SK-N-SH treated with all-trans-retinoic acid at 6 μM for 48 hours (cell line): ENCODE measurements at regions not wholly inside any gene's neighbourhood (a gene's known extent, or its start where the extent isn't known, plus 50 kb on each side); places are given as distances from the start of the nearest gene placed in this dataset.

Experiments used
- ATAC-seq: fragments of 200-7000 bp; cut with Tn5 transposase; 3 replicates; pipeline ENCODE4 v1.9.1; 2020; ENCODE audit warnings: mild to moderate bottlenecking, moderate library complexity
- BACH2 ChIP-seq: fragments of 250-450 bp; sonication (Bioruptor Pico); IDR thresholded peaks from 2 replicates; pipeline ENCODE4 v1.9.0; 2021; ENCODE audit warnings: mild to moderate bottlenecking, borderline replicate concordance
- CSDC2 ChIP-seq: fragments of 250-450 bp; sonication (Bioruptor Pico); IDR thresholded peaks from 2 replicates; pipeline ENCODE4 v1.5.0; 2020; ENCODE audit warnings: mild to moderate bottlenecking, moderate library complexity
- CSRNP3 ChIP-seq: fragments of 250-450 bp; sonication (Bioruptor Pico); IDR thresholded peaks from 2 replicates; pipeline ENCODE4 v1.5.1; 2021; ENCODE audit warnings: mild to moderate bottlenecking, moderate library complexity
- ESRRG ChIP-seq: fragments of 250-450 bp; sonication (Bioruptor Pico); IDR thresholded peaks from 2 replicates; pipeline ENCODE4 v1.6.1; 2021; ENCODE audit warnings: mild to moderate bottlenecking
- GLIS3 ChIP-seq: fragments of 250-450 bp; sonication (Bioruptor Pico); IDR thresholded peaks from 2 replicates; pipeline ENCODE4 v1.5.0; 2020; ENCODE audit warnings: mild to moderate bottlenecking, moderate library complexity
- ISL1 ChIP-seq: fragments of 250-450 bp; sonication (Bioruptor Pico); IDR thresholded peaks from 2 replicates; pipeline ENCODE4 v2.1.2; 2022; ENCODE audit warnings: mild to moderate bottlenecking, moderate library complexity
- PATZ1 ChIP-seq: fragments of 250-450 bp; sonication (Bioruptor Pico); IDR thresholded peaks from 2 replicates; pipeline ENCODE4 v1.8.0; 2020; ENCODE audit warnings: mild to moderate bottlenecking, moderate library complexity, borderline replicate concordance
- SNAI2 ChIP-seq: fragments of 250-450 bp; sonication (Bioruptor Pico); IDR thresholded peaks from 2 replicates; pipeline ENCODE4 v1.5.0; 2020; ENCODE audit warnings: mild to moderate bottlenecking, moderate library complexity
- TCF4 ChIP-seq: fragments of 250-450 bp; sonication (Bioruptor Pico); IDR thresholded peaks from 2 replicates; pipeline ENCODE4 v1.8.0; 2021; ENCODE audit warnings: mild to moderate bottlenecking, moderate library complexity, borderline replicate concordance
- TSHZ2 ChIP-seq: fragments of 250-450 bp; sonication (Bioruptor Pico); IDR thresholded peaks from 2 replicates; pipeline ENCODE4 v1.5.0; 2020; ENCODE audit warnings: mild to moderate bottlenecking, moderate library complexity
- ZC3H10 ChIP-seq: fragments of 250-450 bp; sonication (Bioruptor Pico); IDR thresholded peaks from 2 replicates; pipeline ENCODE4 v1.5.1; 2021; ENCODE audit warnings: mild to moderate bottlenecking, moderate library complexity
- ZFP3 ChIP-seq: fragments of 250-450 bp; sonication (Bioruptor Pico); IDR thresholded peaks from 2 replicates; pipeline ENCODE4 v1.5.0; 2020; ENCODE audit warnings: mild to moderate bottlenecking, moderate library complexity
- ZFP30 ChIP-seq: fragments of 450-650 bp; formaldehyde crosslinking; IDR thresholded peaks from 2 replicates; pipeline ENCODE4 v1.5.0; 2022; ENCODE audit warnings: mild to moderate bottlenecking, moderate library complexity
- ZNF565 ChIP-seq: fragments of 450-650 bp; formaldehyde crosslinking; conservative IDR thresholded peaks from 2 replicates; pipeline ENCODE4 v1.5.0; 2020; ENCODE audit warnings: low read depth, mild to moderate bottlenecking, moderate library complexity
- ZNF70 ChIP-seq: fragments of 450-650 bp; formaldehyde crosslinking; IDR thresholded peaks from 2 replicates; pipeline ENCODE4 v1.5.0; 2020; ENCODE audit warnings: mild to moderate bottlenecking, moderate library complexity
- ZNF8 ChIP-seq: fragments of 450-650 bp; formaldehyde crosslinking; IDR thresholded peaks from 2 replicates; pipeline ENCODE4 v1.5.0; 2020; ENCODE audit warnings: mild to moderate bottlenecking, moderate library complexity
- TF ChIP-seq, protein P1 (sequence below): fragments of 250-450 bp; sonication (Bioruptor Pico); IDR thresholded peaks from 2 replicates; pipeline ENCODE4 v1.5.1; 2020; ENCODE audit warnings: low read depth, mild to moderate bottlenecking, moderate library complexity
- TF ChIP-seq, protein P2 (sequence below): fragments of 250-450 bp; sonication (Bioruptor Pico); IDR thresholded peaks from 2 replicates; pipeline ENCODE4 v1.8.0; 2021; ENCODE audit warnings: low read depth, mild to moderate bottlenecking, moderate library complexity, borderline replicate concordance

GRCh38 chr17:68775969-68776368, 174.8 kb upstream of the FAM20A start (continued):
- TF ChIP-seq TSHZ2 (CRISPR knock-in tag), result no peak
- TF ChIP-seq ZNF8 (CRISPR knock-in tag), result no peak
- TF ChIP-seq ZNF70 (CRISPR knock-in tag), result no peak
- TF ChIP-seq GLIS3 (CRISPR knock-in tag), result no peak
- no peak for TF ChIP-seq ZC3H10 (CRISPR knock-in tag)
- TF ChIP-seq, protein P1, sequence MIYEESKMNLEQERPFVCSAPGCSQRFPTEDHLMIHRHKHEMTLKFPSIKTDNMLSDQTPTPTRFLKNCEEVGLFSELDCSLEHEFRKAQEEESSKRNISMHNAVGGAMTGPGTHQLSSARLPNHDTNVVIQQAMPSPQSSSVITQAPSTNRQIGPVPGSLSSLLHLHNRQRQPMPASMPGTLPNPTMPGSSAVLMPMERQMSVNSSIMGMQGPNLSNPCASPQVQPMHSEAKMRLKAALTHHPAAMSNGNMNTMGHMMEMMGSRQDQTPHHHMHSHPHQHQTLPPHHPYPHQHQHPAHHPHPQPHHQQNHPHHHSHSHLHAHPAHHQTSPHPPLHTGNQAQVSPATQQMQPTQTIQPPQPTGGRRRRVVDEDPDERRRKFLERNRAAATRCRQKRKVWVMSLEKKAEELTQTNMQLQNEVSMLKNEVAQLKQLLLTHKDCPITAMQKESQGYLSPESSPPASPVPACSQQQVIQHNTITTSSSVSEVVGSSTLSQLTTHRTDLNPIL, result no peak
- no peak for TF ChIP-seq BACH2 (CRISPR knock-in tag)

- ATAC-seq, result peak; percentile 10; the same call in 1 of the 3 replicates
- TF ChIP-seq ZNF8 (CRISPR knock-in tag), result no peak
- TF ChIP-seq PATZ1, result no peak
- no peak for TF ChIP-seq SNAI2 (CRISPR knock-in tag)
- no peak for TF ChIP-seq BACH2 (CRISPR knock-in tag)
- no peak for TF ChIP-seq ZFP3 (CRISPR knock-in tag)
- TF ChIP-seq ISL1, result no peak
- TF ChIP-seq ZFP30 (CRISPR knock-in tag), result no peak
- TF ChIP-seq CSRNP3 (CRISPR knock-in tag), result no peak
- no peak for TF ChIP-seq CSDC2 (CRISPR knock-in tag)
- TF ChIP-seq GLIS3 (CRISPR knock-in tag), result no peak
- TF ChIP-seq, protein P2, sequence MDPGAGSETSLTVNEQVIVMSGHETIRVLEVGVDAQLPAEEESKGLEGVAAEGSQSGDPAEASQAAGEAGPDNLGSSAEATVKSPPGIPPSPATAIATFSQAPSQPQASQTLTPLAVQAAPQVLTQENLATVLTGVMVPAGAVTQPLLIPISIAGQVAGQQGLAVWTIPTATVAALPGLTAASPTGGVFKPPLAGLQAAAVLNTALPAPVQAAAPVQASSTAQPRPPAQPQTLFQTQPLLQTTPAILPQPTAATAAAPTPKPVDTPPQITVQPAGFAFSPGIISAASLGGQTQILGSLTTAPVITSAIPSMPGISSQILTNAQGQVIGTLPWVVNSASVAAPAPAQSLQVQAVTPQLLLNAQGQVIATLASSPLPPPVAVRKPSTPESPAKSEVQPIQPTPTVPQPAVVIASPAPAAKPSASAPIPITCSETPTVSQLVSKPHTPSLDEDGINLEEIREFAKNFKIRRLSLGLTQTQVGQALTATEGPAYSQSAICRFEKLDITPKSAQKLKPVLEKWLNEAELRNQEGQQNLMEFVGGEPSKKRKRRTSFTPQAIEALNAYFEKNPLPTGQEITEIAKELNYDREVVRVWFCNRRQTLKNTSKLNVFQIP (CRISPR knock-in tag), result no peak
These were observed 174.2 kb upstream of the FAM20A start for GRCh38 chr17:68775318-68775717.

- TF ChIP-seq CSRNP3 (CRISPR knock-in tag), result no peak
- no peak for TF ChIP-seq ZNF70 (CRISPR knock-in tag)
- TF ChIP-seq PATZ1, result no peak
- TF ChIP-seq, protein P1, result no peak
- no peak for TF ChIP-seq ESRRG (CRISPR knock-in tag)
- TF ChIP-seq TCF4, result no peak
- TF ChIP-seq ZNF565 (CRISPR knock-in tag), result no peak
- no peak for TF ChIP-seq SNAI2 (CRISPR knock-in tag)
- peak; percentile 86 for ATAC-seq
These were observed 170.8 kb upstream of the FAM20A start for GRCh38 chr17:68771867-68772515.
